ENCODE measurements at regions not wholly inside any gene's neighbourhood (a gene's known extent, or its start where the extent isn't known, plus 50 kb on each side); places are given as distances from the start of the nearest gene placed in this dataset.

DNA sequence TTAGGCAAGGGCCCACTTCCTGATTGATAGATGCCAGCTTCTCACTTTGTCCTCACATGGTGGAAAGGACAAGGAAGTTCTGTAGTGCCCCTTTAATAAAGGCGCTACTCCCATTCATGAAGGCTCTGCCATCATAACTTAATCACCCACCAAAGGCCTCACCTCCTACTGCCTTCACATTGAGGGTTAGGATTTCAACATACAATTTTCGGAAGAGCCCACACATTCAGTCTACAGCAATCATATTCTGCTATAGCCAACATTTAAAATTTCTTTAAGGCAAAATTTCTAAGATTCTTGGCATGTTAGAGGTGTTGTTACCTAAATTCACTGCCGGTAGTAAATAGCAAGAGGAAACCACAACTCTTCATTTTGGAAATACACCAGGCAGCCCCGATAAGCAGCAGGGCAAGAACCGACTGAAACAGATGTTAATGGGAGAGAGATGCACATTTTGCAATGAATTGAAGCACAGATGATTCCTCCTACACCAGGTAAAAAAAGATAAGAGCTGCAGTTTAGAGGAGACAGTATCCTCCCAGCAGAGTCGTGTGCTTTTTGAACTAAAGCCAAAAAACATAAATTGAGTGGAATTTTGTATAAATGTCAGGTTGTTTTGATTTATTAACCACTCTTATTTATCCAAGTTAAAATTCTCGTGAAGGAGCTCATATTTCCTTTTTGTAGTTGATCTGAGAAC, 594.9 kb downstream of the KCTD8 start:
- TF ChIP-seq, protein P1, sequence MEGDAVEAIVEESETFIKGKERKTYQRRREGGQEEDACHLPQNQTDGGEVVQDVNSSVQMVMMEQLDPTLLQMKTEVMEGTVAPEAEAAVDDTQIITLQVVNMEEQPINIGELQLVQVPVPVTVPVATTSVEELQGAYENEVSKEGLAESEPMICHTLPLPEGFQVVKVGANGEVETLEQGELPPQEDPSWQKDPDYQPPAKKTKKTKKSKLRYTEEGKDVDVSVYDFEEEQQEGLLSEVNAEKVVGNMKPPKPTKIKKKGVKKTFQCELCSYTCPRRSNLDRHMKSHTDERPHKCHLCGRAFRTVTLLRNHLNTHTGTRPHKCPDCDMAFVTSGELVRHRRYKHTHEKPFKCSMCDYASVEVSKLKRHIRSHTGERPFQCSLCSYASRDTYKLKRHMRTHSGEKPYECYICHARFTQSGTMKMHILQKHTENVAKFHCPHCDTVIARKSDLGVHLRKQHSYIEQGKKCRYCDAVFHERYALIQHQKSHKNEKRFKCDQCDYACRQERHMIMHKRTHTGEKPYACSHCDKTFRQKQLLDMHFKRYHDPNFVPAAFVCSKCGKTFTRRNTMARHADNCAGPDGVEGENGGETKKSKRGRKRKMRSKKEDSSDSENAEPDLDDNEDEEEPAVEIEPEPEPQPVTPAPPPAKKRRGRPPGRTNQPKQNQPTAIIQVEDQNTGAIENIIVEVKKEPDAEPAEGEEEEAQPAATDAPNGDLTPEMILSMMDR (IDR thresholded peaks at IDR 0.05; ENCODE audit: insufficient read depth in 1 of 2, low read depth in 1 of 2, low read length in 1 of 2, severe bottlenecking in 1 of 2, unreplicated experiment in 1 of 2) = no peak
- no peaks in the 10 kb centered on the region for H3K27me3 Mint-ChIP-seq (ENCODE audit: insufficient read depth, unreplicated experiment)
- H3K27ac Mint-ChIP-seq (ENCODE audit: unreplicated experiment) = no peak overlapping the region
- no peaks in the 10 kb centered on the region for H3K9me3 Mint-ChIP-seq (ENCODE audit: unreplicated experiment)
- Histone ChIP-seq H3K4me3 (ENCODE audit: low read depth, low read length) (no peak overlapping the region), H3K27me3 (replicated peaks; ENCODE audit: control insufficient read depth, insufficient read depth, low read length) (no peaks in the 10 kb centered on the region), H3K36me3 (ENCODE audit: control insufficient read depth, insufficient read depth, low read length) (no peaks in the 10 kb centered on the region), H3K4me1 (no peaks in the 10 kb centered on the region), H3K9me3 (no peaks in the 10 kb centered on the region)
- CTCF ChIA-PET = no interaction called here
- H3K4me3 Mint-ChIP-seq (ENCODE audit: unreplicated experiment) = no peak overlapping the region
- H3K36me3 Mint-ChIP-seq (ENCODE audit: insufficient read depth, unreplicated experiment) = no peaks in the 10 kb centered on the region
- H3K4me1 Mint-ChIP-seq (ENCODE audit: low read depth, unreplicated experiment) = no peaks in the 10 kb centered on the region
- DNase-seq = no peak
- POLR2A ChIA-PET = no interaction called here
- no TSS peak for BruUV-seq (replicated peaks)
- intact Hi-C loops (cut with micrococcal nuclease; ENCODE audit: unreplicated experiment) = no loop called here

DNA sequence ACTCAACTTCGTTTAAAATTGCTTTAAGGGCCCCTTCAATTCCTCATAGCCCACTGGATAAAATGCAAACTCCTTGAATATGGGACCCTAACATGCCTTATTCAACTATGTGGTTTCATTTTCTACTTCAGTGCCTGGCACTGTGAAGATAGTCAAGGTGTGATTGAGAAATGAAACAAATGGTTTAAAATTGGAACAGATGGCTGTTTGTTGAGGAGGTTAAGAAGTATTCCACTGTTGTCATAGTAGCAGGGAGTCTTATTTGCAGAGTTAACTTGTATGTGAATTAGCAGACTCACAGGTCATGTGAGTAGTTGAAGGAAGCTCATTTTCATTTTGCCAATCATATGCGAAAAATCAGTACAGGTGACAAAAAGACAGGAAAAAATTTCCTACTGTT, 593.3 kb downstream of the KCTD8 start:
- H3K4me1 Mint-ChIP-seq (ENCODE audit: low read depth, unreplicated experiment) = peaks cover 5% of the 10 kb centered on the region
- H3K36me3 Mint-ChIP-seq (ENCODE audit: insufficient read depth, unreplicated experiment) = no peaks in the 10 kb centered on the region
- TF ChIP-seq, protein P1 (IDR thresholded peaks at IDR 0.05; ENCODE audit: insufficient read depth in 1 of 2, low read depth in 1 of 2, low read length in 1 of 2, severe bottlenecking in 1 of 2, unreplicated experiment in 1 of 2) = no peak
- Histone ChIP-seq H3K4me3 (ENCODE audit: low read depth, low read length) (no peak overlapping the region), H3K9me3 (no peaks in the 10 kb centered on the region), H3K27me3 (replicated peaks; ENCODE audit: control insufficient read depth, insufficient read depth, low read length) (no peaks in the 10 kb centered on the region), H3K36me3 (ENCODE audit: control insufficient read depth, insufficient read depth, low read length) (no peaks in the 10 kb centered on the region), H3K4me1 (no peaks in the 10 kb centered on the region)
- no peak overlapping the region for H3K27ac Mint-ChIP-seq (ENCODE audit: unreplicated experiment)
- peaks cover 10% of the 10 kb centered on the region for H3K9me3 Mint-ChIP-seq (ENCODE audit: unreplicated experiment)
- ChIA-PET CTCF (no interaction called here), POLR2A (no interaction called here)
- no peak overlapping the region for H3K4me3 Mint-ChIP-seq (ENCODE audit: unreplicated experiment)
- intact Hi-C loops (cut with micrococcal nuclease; ENCODE audit: unreplicated experiment) = no loop called here
- H3K27me3 Mint-ChIP-seq (ENCODE audit: insufficient read depth, unreplicated experiment) = no peaks in the 10 kb centered on the region
- BruUV-seq (replicated peaks) = no TSS peak
- DNase-seq = no peak

DNA sequence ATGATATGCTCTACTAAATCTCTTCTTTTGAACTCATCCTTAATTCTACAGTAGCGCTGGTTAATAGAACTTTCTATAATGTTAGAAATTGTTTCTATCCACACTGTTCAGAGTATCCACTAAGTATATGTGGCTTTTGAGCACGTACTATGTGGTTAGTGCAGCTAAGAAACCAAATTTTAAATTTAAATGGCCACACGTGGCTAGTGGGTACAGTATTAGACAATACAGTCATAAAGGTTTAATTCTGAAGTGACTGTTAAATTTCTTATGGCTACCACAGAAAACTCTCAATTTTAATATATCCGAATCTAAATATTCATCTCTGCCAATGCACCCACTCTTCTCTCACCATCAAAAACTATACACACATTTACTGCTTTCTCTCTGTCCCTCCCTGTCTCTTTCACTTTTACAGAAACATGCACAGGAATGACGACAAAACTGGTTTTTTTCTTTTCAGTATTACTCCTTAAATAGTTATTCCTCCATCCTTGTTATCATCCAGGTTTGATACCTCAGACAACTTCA, 583.9 kb downstream of the KCTD8 start:
- no peak overlapping the region for H3K4me3 Mint-ChIP-seq (ENCODE audit: unreplicated experiment)

More for the DNA sequence above, 583.9 kb downstream of the KCTD8 start:
- no peak overlapping the region for H3K27ac Mint-ChIP-seq (ENCODE audit: unreplicated experiment)
- H3K9me3 ChIP-seq = no peaks in the 10 kb centered on the region
- no peaks in the 10 kb centered on the region for H3K27me3 ChIP-seq (replicated peaks; ENCODE audit: control insufficient read depth, insufficient read depth, low read length)
- BruUV-seq (replicated peaks) = no TSS peak
- no peaks in the 10 kb centered on the region for H3K4me1 ChIP-seq
- intact Hi-C loops (cut with micrococcal nuclease; ENCODE audit: unreplicated experiment) = no loop called here
- CTCF ChIA-PET = no interaction called here
- no peaks in the 10 kb centered on the region for H3K36me3 Mint-ChIP-seq (ENCODE audit: insufficient read depth, unreplicated experiment)
- H3K9me3 Mint-ChIP-seq (ENCODE audit: unreplicated experiment) = peaks cover 5% of the 10 kb centered on the region
- H3K4me3 ChIP-seq (ENCODE audit: low read depth, low read length) = no peak overlapping the region
- TF ChIP-seq, protein P1 (IDR thresholded peaks at IDR 0.05; ENCODE audit: insufficient read depth in 1 of 2, low read depth in 1 of 2, low read length in 1 of 2, severe bottlenecking in 1 of 2, unreplicated experiment in 1 of 2) = no peak
- no peaks in the 10 kb centered on the region for H3K27me3 Mint-ChIP-seq (ENCODE audit: insufficient read depth, unreplicated experiment)
- DNase-seq = no peak
- no peaks in the 10 kb centered on the region for H3K36me3 ChIP-seq (ENCODE audit: control insufficient read depth, insufficient read depth, low read length)
- POLR2A ChIA-PET = no interaction called here
- peaks cover 2% of the 10 kb centered on the region for H3K4me1 Mint-ChIP-seq (ENCODE audit: low read depth, unreplicated experiment)

All from Caco-2 (cell line).